Peyer's patch (tissue), 4 donors: ENCODE measurements at regions not wholly inside any gene's neighbourhood (a gene's known extent, or its start where the extent isn't known, plus 50 kb on each side); places are given as distances from the start of the nearest gene placed in this dataset.

Experiments used
- POLR2A ChIP-seq, 2 donors: fragments of 450-650 bp; IDR thresholded peaks; one replicate each; pipeline ENCODE4 v1.5.1; 2017; ENCODE audit warnings: antibody characterized with exemption in 2 of 2, mild to moderate bottlenecking in 2 of 2, moderate library complexity in 2 of 2
- TF ChIP-seq, protein P1 (sequence below), 6 experiments: fragments of 450-650 bp in 4 of 6; fragments of 200-600 bp in 2 of 6; sonication (generic) in 1 of 6; IDR thresholded peaks; one replicate each; pipeline ENCODE4 v1.5.1; 2017 to 2019; ENCODE audit warnings: antibody characterized with exemption in 6 of 6, mild to moderate bottlenecking in 3 of 6, moderate library complexity in 1 of 6

DNA sequence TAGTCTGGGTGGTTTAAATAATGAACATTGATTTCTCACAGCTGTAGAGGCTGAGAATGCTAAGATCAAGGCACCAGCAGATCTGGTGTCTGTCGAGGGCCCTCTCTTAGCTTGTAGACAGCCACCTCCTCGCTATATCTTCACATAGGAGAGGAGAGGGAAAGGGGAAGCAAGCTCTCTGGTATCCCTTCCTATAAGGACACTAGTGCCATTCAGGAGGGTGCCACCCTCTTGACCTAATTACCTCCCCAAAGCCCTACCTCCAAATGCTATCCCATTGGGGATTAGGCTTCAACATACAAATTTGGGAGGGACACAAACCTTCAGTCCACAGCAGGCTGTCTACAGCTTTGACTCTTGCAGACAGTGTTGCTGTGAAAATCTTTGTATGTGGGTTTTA, 76.7 kb downstream of the BOLA3 start:
- TF ChIP-seq, protein P1, sequence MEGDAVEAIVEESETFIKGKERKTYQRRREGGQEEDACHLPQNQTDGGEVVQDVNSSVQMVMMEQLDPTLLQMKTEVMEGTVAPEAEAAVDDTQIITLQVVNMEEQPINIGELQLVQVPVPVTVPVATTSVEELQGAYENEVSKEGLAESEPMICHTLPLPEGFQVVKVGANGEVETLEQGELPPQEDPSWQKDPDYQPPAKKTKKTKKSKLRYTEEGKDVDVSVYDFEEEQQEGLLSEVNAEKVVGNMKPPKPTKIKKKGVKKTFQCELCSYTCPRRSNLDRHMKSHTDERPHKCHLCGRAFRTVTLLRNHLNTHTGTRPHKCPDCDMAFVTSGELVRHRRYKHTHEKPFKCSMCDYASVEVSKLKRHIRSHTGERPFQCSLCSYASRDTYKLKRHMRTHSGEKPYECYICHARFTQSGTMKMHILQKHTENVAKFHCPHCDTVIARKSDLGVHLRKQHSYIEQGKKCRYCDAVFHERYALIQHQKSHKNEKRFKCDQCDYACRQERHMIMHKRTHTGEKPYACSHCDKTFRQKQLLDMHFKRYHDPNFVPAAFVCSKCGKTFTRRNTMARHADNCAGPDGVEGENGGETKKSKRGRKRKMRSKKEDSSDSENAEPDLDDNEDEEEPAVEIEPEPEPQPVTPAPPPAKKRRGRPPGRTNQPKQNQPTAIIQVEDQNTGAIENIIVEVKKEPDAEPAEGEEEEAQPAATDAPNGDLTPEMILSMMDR (IDR thresholded peaks at IDR 0.05) = no peak
- no peak for TF ChIP-seq POLR2A (IDR thresholded peaks at IDR 0.05)
